GM04503 (cell line): ENCODE measurements at regions not wholly inside any gene's neighbourhood (a gene's known extent, or its start where the extent isn't known, plus 50 kb on each side); places are given as distances from the start of the nearest gene placed in this dataset.

Source experiments
- DNase-seq: peaks from one replicate; pipeline ENCODE4 v3.0.0-alpha.2; 2012; ENCODE audit warnings: low read depth

DNA sequence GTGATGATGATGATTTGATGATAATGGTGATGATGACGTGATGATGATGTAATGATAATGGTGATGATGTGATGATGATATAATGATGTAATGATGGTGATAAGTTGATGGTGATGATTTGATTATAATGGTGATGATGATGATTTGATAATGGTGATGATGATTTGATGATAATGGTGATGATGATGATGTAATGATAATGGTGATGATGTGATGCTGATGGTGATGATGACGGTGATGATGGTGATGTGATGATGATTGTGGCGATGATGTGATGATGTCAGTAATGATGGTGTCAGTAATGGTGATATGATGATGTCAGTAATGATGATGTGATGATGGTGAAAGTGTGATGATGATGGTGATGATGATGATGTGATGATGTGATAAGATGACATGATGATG lies 613.4 kb downstream of the AACS start:
- DNase-seq, result no peak

DNA sequence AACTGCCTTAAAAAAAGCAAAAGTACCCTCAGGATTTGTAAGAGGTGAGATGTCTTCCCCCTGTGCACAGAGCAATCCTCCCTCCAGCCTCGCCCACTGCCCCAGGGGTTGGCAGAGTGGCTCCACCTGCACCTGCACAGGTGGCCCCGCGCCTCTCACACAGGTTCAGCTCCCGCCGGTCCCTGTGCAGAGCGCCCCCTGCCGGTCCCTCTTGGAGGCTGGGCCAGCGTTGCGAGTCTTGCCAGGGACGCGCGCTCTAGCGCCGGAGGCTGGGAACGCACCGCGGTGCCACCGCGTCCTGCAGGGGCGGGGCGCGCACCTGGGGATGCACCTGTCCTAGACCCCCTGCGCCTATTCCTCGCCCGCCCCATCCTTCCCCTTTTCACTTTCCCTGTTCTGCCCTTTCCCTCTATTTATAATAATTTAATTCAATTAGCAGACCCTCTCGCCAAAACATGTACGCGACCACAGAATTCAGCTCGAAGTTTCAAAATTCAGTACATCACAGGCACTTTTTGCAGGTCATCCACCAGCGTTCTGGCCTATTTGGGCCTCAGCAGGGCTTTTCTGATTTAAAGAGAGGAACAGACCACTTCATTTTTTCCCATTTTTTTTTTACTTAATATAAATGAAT lies 618.6 kb downstream of the AACS start:
- DNase-seq, result no peak

DNA sequence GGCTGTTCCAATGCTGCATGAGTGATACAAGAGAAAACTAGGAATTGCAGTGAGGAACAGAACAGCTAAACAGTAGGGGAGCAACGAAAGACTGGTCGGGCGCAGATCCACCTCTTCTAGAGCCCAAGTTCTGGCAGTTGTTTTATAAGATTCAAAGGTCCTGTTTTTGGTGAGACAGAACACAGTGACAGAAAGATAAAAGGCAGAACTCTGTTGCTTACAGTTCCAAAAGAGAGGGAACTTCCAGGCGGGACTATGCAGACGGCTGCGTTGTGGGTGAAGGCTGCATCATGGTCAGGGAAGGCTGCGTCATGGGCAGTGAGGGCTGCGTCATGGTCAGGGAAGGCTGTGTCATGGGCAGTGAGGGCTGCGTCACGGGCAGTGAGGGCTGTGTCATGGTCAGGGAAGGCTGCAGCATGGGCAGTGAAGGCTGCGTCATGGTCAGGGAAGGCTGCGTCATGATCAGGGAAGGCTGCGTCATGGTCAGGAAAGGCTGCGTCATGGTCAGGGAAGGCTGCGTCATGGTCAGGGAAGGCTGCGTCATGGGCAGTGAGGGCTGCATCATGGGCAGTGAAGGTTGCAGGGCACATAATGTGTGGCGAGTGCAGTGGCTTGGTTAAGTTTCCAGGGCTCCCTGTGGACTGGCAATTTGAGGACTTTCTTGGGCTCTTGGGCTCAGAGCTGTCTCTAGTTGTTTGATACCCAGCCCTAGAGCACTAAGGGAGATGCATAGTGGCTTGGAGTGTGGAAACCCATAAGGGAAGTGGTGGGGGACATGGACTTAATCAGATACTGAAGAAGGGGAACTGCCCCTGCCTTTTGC lies 619.9 kb downstream of the AACS start:
- DNase-seq, result no peak

DNA sequence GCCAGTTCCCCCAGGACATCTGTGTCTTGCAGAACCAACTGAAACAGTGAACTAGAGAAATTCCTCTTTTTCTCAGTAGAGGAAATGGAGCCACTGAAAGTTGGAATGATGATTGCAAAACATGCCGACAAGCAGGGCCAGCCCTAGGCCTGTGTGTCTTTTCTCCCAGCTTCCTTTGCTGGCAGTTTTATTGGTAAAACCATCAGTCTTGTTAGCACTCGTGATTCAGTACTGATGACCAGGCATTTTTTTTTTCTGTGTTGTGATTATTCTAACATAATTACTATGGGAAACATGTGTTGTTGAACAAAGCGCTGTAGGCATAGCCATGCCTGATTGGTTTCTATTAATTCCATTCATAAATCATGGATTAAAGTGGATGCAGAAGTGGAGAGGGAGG lies 620.7 kb downstream of the AACS start:
- DNase-seq, result no peak

DNA sequence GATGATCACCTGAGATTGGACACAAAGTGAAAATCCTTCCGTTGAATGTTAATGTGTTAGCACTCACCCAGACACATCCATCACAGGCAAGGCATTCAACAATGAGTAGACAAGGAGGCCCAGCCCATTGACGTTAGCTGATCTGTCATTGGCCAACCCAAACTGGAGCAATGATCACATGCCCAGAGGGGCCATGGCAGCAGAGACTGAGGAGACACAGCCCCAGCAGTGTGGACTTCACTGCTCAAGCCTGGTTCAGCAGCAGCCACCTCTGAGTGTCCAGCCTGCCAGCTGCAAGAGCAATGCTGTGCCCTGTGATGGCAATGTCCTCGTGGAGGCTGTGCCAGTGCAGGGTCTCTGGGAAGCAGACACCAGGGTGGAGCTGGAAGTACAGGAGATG lies 622.2 kb downstream of the AACS start:
- DNase-seq, result no peak

DNA sequence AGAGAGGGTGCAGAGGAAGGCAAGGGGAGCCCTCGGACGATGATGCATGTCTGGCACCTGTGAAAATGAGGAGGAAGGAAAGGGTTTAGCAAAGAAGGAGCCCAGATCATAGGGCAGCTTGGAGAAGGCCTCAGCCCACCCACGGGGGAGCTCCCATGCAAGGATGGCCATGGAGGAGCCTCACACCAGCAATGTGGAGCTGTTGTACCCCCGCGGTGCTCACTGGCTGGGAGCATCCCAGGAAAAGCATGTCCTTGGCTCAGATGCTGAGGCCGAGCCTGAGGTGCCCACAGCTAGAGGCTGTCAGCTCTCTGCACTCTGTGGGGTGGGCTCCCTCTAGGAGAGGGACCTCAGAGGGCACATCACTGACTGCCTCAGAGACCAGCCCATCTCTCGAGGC lies 622.6 kb downstream of the AACS start:
- DNase-seq, result no peak

DNA sequence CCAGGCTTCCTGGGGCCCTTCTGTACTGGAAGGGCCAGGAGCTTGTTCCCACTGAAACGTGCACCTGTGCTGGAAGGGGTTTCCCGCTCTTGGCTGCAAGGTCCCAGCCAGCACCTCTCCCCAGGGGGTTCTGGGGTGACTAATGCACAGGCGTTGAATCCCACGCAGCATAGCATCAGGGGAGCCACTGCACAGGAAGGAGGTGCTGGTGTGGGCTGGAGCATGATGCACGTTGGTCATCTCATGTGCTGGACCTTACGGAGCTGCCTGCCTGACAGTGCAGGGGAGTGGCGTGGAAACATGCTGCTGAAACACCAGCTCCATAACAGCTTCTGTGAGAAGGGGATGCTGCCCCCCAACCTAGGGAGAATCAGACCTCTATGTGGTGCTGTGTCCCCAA lies 623.0 kb downstream of the AACS start:
- no peak for DNase-seq

DNA sequence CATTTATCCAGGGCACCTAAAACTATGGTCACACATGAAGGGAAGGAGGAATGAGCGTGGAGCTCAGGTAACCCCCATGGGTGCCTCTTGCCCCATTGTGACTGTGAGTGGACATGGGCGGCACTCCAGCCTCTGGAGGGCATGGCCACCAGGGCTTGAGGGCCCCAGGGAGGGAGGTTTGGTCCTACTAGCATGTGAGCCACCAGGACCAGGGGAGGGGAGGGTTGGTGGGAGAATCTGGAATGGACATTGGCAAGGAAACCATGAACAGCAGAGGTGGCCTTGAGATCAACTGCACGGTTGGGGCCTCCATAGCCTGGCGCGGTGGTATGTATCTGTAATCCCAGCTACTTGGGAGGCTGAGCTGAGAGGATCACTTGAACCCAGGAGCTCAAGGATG lies 623.6 kb downstream of the AACS start:
- no peak for DNase-seq

DNA sequence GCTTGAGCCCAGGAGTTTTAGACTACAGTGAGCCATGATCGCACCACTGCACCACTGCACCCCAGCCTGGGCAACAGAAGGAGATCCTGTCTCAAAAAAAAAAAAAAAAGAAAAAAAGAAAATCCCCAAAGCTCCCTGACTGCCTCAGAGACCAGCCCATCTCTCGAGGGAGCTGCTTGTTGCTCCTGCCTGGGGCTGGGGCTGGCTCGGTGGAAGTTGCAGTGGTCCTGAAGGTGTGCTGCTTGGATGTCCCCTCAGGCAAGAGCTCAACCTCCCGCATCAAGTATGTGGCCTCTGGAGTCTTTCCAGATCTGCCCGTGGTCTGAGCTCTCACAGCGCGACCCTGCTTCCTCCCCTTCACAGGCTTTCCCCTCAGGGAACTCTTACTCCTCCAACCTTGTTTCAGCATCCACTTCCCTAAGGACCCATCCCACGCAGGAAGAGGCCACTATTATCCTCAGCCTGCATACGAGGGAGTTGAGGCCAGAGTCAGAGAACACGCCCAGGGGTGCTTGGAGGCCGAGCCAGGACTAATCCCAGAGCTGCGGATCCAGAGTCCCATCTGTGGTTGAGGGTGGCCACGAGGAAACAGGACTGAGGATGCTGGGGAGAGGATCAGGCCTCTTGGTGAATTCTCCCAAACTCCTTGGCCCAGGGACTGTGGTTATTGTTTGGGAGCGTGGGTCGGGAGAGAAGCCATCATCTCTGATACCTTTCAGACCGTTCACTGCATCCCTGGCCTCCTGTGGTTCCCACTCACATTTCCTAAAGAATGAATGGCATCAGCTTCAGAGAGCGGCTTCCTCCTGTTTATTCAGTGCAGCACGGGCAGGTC lies 624.6 kb downstream of the AACS start:
- DNase-seq, result no peak

DNA sequence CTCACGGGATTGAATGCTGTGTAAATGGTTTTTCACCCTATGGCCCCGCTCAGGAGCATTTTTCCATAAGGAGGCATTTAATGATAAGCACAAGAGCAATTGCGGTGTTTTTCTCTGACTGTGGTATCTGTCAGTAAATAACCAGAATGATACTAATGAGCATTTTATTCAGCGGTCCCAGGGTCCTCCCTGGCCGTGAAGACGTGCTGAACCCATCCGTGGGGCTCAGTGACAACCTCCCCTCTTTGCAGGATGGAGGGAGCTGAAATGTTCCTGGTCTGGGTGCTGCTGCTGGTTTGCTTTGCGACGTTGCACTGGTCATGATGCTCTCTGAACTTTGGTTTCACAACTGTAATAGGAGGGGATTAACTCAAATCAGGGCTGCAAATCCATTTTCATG lies 625.6 kb downstream of the AACS start:
- DNase-seq, result no peak

DNA sequence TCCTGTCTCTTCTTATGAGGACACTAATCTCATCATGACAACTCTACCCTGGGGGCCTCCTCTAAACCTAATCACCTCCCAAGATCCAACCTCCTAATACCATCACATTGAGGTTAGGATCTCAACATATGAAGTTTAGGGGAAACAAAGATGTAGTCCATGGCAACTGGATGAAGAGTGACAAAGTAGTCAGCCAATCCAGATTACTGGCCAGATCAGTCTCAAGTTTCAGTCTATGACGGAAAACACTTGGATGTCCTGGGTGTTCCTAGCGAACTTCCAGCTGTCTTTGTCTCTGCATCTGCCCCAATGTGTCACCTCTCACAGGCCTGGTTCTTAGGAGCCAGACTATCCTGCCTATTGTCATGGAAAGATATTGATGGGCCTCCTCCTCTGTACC lies 630.8 kb downstream of the AACS start:
- no peak for DNase-seq

DNA sequence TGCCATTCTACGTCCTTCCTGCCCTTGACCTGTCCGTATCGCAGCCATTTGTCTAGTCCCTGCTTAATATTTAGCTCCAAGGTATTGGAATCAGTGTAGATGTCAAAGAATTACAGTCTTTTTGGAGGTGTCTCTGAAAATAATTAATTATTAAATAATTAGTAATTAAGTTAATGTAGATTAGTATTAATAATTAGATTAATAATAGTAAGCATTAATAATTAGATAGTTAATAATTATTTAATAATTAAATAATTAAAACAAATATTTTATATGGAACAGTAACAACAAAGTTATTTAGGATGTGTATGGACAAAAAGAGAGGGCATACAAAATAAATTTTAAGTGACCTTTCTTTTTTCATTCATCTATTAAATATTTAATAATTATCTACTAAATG lies 639.6 kb downstream of the AACS start:
- DNase-seq, result no peak

DNA sequence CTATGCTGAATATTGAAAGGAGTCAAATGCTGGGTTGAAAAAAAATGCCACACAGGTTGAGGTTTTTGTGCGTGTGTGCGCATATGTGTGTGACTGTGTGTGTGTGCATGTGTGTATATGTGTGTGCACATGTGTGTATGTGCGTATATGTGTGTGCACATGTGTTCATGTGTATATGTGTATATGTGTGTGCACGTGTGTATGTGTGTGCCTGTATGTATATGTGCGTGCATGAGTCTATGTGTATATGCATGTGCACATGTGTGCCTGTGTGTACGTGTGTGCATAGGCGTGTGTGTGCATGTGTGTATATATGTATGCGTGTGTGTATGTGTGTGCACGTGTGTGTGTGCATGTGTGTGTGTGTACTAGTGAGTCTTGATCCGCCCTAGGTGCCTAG lies 655.7 kb downstream of the AACS start:
- DNase-seq, result no peak

DNA sequence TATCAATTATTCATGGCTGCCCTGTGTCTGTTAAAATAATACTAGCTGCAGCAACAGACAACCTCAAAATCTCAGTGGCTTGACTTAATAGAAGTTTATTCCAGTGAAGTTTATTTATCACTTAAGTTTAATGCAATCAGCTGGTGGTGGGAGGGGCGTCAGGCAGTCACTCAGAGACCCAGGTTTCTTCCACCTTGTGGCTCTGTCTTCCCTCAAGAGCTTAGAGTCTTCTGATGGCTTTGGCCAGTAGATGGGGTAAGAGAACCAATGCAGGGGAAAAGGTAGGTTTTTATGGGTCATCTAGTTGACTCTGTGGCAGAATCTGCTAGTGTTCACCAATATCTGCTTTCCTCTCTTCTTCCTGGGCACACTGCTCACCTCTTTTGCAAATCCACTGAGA lies 668.9 kb downstream of the AACS start:
- DNase-seq, result no peak

DNA sequence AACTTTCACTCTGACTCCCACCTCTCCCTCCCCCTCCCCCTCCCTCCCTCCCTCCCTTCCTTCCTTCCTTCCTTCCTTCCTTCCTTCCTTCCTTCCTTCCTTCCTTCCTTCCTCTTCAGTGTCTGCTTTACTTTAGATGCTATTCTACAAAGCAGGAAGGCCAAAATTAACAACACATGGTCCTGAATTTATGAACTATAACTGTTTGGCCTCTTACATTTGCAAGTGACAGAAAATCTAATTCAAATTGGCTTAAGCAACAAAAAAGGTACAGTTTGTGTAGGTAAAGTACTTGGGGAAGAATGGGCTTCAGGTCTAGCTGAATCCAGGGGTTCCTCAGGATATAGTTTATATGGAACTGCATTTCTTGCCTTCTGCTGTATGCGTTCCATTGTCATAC lies 673.0 kb downstream of the AACS start:
- no peak for DNase-seq

DNA sequence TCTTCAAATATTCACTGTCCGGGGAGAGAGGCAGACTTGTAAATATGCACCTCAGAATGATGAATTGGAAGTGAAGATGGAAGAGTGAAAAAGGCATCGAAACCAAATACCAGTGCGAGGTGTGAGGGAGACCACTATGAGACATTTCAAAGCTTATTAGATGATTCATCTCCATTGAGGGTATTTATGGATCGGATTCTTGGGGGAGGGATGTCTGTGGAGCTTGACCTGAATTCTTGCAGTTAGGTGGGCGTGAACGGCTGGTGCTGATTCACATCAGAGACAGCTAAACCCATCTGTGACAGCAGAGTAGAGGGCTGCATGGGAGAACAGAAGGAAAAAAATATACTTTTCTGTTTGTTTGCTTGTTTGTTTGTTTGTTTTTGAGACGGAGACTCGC lies 677.2 kb downstream of the AACS start:
- no peak for DNase-seq

DNA sequence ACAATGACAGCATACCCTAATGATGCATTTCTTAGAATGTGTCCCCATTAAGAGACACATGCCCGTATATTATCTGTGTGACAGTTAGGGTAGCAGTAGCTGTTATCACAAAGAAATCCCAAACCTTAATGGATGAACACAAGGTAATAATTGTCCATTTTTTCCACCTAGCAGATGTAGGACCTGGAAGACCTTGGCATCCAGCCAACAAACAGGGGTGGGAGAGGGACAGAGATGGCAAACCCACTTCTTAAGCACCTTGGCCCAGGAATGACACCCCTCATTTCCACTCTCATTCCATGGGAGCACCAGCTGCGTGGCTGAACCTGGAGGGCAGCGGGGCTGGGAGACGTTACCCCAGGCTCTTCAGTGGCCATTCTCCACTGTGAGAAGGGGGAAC lies 679.0 kb downstream of the AACS start:
- no peak for DNase-seq

DNA sequence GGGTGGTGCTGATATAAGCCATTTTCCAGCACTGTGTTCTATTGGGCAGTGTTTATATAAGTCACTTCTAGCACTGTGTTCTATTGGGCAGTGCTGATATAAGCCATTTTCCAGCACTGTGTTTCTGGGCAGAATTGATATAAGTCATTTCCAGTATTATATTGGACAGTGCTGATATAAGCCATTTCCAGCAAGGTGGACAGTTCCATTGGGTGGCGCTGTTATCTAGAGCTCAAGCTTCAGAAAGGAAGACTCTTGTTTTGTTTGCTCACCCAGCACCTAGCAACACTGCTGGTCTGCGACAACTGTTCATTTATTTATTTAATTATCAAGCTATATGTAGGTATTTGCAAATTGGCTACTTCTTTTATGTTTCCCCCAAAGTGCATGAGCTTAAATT lies 690.3 kb downstream of the AACS start:
- DNase-seq, result no peak

DNA sequence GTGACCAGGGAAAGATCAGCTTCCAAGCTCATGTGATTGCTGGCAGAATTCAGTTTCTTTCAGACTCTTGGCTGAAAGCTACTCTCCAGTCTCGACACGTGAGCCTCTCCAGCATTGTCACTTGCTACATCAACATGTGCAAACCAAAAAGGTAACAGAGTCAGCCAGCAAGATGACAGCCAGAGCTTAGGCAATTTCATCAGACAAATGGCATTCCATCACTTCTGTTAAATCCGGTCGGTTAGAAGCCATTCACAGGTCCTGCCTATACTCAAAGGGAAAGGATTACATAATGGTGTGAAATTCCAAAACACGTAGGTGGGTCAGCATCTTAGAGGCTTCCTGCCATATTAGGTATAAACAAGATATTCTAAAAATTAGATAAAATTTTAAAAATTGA lies 700.9 kb downstream of the AACS start:
- DNase-seq, result no peak

DNA sequence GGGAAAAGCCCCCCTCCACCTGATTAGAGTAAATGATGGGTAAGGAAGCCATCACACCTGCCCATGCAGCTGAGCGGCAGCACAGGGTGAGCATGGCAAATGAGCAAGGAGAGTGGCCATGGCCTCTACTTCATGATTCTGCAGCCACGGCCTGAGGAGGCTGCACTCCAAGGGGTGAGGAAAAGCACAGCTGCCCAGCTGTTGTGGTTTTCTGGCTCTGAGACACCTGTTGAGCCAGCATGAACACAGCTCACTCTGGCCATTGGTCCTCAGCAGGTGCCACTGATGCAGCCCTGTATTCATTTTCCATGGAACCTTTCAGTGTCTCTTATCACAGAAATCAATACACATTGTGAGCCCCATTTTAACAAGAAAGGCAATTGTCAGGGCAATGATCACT lies 707.2 kb downstream of the AACS start:
- no peak for DNase-seq

DNA sequence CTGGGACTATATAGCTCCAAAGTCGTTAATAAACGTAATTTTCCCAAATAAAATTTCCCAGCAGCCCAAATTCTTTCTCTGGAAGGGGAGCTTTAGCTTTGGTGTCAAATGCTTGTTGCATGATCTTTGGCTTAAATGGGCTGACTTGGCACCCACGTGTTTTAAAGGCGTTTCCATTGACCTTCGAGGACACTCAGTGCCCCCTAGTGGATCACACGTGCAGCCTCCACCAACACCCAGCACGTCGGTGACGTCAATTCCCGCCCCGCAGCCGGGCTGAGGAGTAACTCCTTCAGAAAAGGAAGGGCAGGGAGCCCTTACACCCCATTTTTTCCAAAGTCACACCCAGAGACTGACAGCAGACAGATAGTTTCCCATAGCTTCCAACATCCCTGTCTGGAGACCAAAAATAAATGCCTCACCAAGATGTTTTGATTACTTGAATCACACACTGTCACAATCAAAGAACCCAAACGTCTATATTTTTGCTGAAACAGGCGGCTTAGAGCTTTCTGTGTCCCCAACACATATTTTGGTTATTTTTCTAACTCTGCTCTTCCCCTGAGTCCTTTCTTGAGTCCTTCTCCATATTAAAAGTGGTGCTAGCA lies 707.9 kb downstream of the AACS start:
- no peak for DNase-seq

DNA sequence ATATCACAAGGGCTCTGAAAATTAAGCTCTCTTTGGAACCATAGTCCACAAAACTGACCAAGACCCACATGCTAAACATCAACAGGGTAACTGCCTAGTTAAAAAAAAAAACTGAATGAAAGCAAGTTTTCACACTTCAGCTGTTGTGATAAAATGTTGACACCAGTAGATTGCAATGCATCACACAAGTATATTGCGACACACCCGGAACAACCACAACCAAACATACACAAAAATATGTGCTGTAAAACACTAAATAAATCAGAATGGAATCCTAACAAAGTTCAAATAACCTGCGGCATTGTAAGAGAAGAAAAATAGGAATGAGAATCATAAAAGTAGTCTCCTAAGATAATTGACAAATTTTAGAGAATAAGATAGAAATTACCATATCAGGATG lies 710.3 kb downstream of the AACS start:
- DNase-seq, result no peak

DNA sequence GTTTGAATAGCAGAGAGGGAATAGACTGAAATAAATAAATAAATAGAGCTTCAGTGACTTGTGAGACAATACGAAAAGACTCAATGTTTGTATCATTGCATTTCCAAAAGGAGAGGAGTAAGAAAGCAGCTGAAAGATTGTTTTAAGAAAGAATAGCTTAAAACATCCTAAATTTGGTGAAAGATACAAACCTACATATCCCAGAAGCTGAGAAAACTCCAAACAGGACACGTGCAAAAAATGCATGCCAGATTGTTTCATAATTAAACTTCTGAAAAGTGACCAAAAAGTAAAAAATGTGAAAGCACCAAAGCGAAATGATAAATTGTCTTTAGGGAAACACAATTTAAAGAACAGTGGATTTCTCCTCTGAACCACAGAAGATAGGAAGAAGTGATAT lies 711.0 kb downstream of the AACS start:
- no peak for DNase-seq
